GM13977 (cell line): ENCODE measurements at regions not wholly inside any gene's neighbourhood (a gene's known extent, or its start where the extent isn't known, plus 50 kb on each side); places are given as distances from the start of the nearest gene placed in this dataset.

Experiments used
- DNase-seq: peaks from one replicate; pipeline ENCODE4 v3.0.0; 2012; ENCODE audit warnings: low spot score
- in situ Hi-C: fragments of 300-500 bp; cut with MboI; formaldehyde crosslinking; loops from one replicate; pipeline ENCODE4 v1.12.0; 2022; ENCODE audit warnings: low sequenced_read_pairs, low pct_unique_long_range_greater_than_20kb, mixed read lengths, inconsistent platforms; ENCODE audit not compliant: unreplicated experiment
- TF ChIP-seq, protein P1 (sequence below): IDR thresholded peaks from 2 replicates; pipeline ENCODE4 v1.5.1; 2012; ENCODE audit warnings: mild to moderate bottlenecking, control low read depth; ENCODE audit not compliant: insufficient read depth; ENCODE audit errors: extremely low read depth, missing control alignments

DNA sequence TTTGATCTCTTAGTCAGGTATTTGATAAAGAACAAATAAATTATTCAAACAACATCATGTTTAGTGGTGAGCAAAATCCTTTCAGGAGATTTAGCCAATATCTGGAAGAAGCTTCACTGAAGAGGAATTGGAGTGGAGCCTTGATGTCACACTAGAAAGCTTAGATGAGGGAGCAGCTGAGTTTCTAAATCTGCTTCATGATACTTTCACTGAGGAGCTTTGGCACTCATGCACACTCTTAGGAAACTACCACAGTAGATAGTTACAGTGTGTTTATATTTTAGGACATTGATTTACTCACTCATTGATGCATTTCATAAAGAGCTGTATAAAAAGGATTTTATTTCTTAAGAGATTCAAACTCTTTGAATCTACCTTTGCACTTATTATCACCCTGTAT is 366.2 kb upstream of the BTBD3 start:
- in situ Hi-C loops: no loop called here
- DNase-seq: no peak
- TF ChIP-seq, protein P1, sequence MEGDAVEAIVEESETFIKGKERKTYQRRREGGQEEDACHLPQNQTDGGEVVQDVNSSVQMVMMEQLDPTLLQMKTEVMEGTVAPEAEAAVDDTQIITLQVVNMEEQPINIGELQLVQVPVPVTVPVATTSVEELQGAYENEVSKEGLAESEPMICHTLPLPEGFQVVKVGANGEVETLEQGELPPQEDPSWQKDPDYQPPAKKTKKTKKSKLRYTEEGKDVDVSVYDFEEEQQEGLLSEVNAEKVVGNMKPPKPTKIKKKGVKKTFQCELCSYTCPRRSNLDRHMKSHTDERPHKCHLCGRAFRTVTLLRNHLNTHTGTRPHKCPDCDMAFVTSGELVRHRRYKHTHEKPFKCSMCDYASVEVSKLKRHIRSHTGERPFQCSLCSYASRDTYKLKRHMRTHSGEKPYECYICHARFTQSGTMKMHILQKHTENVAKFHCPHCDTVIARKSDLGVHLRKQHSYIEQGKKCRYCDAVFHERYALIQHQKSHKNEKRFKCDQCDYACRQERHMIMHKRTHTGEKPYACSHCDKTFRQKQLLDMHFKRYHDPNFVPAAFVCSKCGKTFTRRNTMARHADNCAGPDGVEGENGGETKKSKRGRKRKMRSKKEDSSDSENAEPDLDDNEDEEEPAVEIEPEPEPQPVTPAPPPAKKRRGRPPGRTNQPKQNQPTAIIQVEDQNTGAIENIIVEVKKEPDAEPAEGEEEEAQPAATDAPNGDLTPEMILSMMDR: no peak

DNA sequence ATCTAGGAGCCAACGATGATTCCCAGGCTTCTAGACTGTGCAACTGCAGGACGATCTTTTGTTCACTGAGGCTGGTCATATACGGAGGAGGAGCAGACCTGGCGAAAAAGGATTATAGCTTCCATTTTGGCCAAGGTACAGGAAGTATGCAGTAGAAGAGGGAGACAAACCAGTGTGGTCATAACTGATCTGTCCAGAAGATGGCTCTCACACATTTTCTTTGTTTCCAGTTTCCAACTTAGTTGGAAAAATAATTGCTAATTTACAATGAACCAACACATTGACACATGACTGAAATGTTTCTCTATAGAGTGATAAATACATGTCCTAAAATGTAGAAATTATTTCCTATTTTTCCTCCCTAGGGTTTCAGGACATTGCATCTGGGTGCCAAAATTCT is 364.1 kb upstream of the BTBD3 start:
- TF ChIP-seq, protein P1: no peak
- in situ Hi-C loops: no loop called here
- DNase-seq: no peak

DNA sequence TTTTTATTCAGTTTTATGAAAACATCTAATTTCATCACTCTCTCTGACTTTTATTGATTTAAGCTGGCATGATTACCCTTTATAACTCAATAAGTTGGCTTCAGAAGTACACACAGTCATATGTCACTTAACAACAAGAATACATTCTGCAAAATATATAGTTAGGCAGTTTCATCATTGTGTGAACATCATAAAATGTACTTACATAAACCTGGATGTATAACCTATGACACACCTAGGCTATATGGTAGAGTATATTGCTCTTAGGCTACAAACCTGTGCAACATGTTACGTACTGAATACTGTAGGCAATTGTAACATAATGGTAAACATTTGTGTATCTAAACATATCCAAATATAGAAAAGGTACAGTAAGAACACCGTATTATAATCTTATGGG is 362.2 kb upstream of the BTBD3 start:
- TF ChIP-seq, protein P1: no peak
- in situ Hi-C loops: no loop called here
- DNase-seq: no peak

DNA sequence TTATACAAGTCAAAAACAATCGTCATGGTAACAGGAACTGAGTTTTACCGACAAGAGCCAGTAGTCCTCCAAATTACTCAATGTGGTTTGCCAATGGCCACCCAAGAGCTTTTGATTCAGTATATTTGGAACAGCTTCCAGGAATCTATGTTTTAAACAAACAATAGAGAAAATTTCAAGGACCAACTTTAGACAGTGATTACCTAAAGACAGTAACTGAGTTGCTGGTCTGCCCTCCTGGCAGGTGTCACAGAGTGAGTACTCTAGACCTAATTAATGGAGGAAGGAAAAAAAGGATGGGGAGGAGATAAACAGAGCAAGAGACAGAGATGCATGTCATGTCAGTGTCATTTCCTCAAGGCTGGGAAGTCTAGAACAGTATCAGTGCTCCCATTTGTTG is 361.3 kb upstream of the BTBD3 start:
- in situ Hi-C loops: no loop called here
- TF ChIP-seq, protein P1: no peak
- DNase-seq: no peak

DNA sequence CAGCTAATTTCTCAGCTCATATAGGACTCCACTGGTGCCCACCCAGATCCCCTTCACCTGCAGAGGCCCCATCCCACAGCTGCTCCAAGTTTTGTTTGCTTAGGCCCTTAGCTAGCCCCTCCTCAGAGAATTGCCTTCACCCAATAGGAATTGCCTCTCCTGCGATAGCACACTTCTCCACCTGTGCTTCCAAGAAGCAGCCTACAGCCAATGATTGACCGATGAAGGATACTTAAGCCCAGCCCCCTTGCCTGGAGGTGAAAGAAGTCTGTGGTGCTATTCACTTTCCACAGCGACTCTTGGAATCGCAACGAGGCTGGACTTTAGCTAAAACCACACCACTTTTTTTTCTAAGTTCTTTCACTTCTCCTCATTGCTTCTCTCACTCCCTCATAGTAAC is 353.2 kb upstream of the BTBD3 start:
- TF ChIP-seq, protein P1: no peak
- DNase-seq: no peak
- in situ Hi-C loops: no loop called here

DNA sequence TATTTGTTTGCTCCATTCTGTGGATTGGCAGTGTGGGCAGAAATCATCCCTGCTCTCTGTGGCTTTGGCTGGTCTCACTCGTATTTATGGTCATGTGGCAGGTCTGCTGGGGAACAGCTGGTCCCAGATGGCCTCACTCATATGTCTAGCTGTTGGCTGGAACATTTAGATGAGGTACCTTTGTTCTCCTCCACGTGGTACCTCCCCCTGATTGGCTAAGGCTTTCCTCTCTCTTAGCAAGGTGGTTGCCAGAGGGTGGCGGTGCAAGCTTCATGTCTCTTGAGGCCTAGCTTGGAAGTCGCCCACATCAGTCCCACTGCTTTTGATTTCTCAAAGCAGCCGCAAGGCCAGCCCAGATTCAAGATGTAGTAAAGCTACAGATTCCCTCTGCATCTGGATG is 348.5 kb upstream of the BTBD3 start:
- DNase-seq: no peak
- in situ Hi-C loops: no loop called here

More for the DNA sequence above, 348.5 kb upstream of the BTBD3 start:
- TF ChIP-seq, protein P1: no peak
